ENCODE measurements at regions not wholly inside any gene's neighbourhood (a gene's known extent, or its start where the extent isn't known, plus 50 kb on each side); places are given as distances from the start of the nearest gene placed in this dataset.

DNA sequence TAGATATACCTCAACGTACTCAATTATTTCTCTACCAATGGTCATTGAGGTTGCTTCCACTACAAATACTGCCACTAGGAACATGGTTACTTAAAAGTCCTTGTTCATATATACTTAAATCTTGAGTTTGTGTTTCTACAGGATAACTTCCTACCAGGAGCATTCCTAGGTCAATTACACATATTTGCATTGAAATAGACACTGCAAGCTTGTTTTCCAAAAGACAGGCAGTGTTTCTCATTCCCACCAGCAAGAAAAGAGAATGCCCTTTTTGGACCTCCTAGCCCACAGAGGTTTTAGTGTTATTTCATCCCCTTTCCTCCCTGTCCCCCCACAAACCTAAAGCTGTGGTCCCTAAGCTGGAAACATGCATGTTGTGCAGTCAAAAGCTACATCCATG lies 177.3 kb downstream of the ID4 start:
- Histone ChIP-seq H3K14ac (replicated peaks; ENCODE audit: low read depth, low read length) (no peak overlapping the region), H3K27me3 (ENCODE audit: control insufficient read depth, insufficient read depth, low read length) (no peaks in the 10 kb centered on the region), H3K4me2 (ENCODE audit: low read depth, low read length) (no peak overlapping the region), H2AK5ac (ENCODE audit: low read depth, low read length) (no peak overlapping the region), H3K4me3 (ENCODE audit: insufficient read depth, low read depth, low read length) (no peak overlapping the region), H3K4me1 (ENCODE audit: control insufficient read depth, insufficient read depth, low read length) (no peaks in the 10 kb centered on the region), H2BK5ac (ENCODE audit: low read depth, low read length, poor library complexity, severe bottlenecking) (no peak overlapping the region), H3K56ac (ENCODE audit: extremely low read depth, insufficient read depth, low read length) (no peak overlapping the region), H3K36me3 (ENCODE audit: control insufficient read depth, insufficient read depth, low read length) (no peaks in the 10 kb centered on the region), H2BK20ac (ENCODE audit: low read depth, low read length) (no peak overlapping the region), H4K20me1 (ENCODE audit: insufficient read depth, low read length) (no peaks in the 10 kb centered on the region), H3K9me3 (ENCODE audit: control insufficient read depth, insufficient read depth, low read length) (no peaks in the 10 kb centered on the region), H3K27ac (ENCODE audit: insufficient read depth, low read length) (no peak overlapping the region), H2AK9ac (replicated peaks; ENCODE audit: low read depth, low read length, poor library complexity) (no peak overlapping the region), H3K4ac (ENCODE audit: low read depth, low read length) (no peak overlapping the region), H2BK120ac (ENCODE audit: low read depth, low read length) (no peak overlapping the region), H3K23ac (ENCODE audit: low read depth, low read length) (no peak overlapping the region), H2BK15ac (ENCODE audit: low read depth, low read length) (no peak overlapping the region), H3K18ac (ENCODE audit: low read depth, low read length) (no peak overlapping the region), H3K9me1 (ENCODE audit: insufficient read depth, low read length) (no peaks in the 10 kb centered on the region), H4K8ac (ENCODE audit: low read depth in 2 of 2, low read length in 2 of 2) (no peak overlapping the region), H3K9ac (ENCODE audit: low read depth, low read length) (no peak overlapping the region), H3K79me1 (ENCODE audit: low read depth in 1 of 2, low read length in 2 of 2) (no peaks in the 10 kb centered on the region), H4K5ac (ENCODE audit: low read depth, low read length) (no peak overlapping the region), H2AFZ (replicated peaks; ENCODE audit: low read length, poor library complexity) (no peak overlapping the region), H4K91ac (ENCODE audit: insufficient read depth, low read depth, low read length) (no peak overlapping the region)
- no TSS peak for BruUV-seq (replicated peaks)
- DNase-seq, result no peak
- no peak for ATAC-seq (ENCODE audit: low read depth)
- CTCF ChIA-PET, result no interaction called here
- no peak for TF ChIP-seq RFX5 (IDR thresholded peaks at IDR 0.05; ENCODE audit: low read depth, low read length)
- TF ChIP-seq NFE2L2 (IDR thresholded peaks at IDR 0.05; ENCODE audit: low read depth, low read length), result no peak
- no peak for TF ChIP-seq SMC3 (IDR thresholded peaks at IDR 0.05; ENCODE audit: low read depth, low read length)
- TF ChIP-seq RCOR1 (IDR thresholded peaks at IDR 0.05; ENCODE audit: insufficient replicate concordance, low read length), result no peak
- TF ChIP-seq, protein P1, sequence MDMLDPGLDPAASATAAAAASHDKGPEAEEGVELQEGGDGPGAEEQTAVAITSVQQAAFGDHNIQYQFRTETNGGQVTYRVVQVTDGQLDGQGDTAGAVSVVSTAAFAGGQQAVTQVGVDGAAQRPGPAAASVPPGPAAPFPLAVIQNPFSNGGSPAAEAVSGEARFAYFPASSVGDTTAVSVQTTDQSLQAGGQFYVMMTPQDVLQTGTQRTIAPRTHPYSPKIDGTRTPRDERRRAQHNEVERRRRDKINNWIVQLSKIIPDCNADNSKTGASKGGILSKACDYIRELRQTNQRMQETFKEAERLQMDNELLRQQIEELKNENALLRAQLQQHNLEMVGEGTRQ (IDR thresholded peaks at IDR 0.05; ENCODE audit: low read depth, low read length), result no peak
- TF ChIP-seq FOS (IDR thresholded peaks at IDR 0.05; ENCODE audit: low read depth, low read length), result no peak
- in situ Hi-C loops (cut with MboI; ENCODE audit: low sequenced_read_pairs) (no loop called here), dilution Hi-C loops (cut with HindIII; ENCODE audit: low sequenced_read_pairs, unreplicated experiment) (no loop called here), intact Hi-C loops (cut with micrococcal nuclease) (no loop called here)
- WGBS, 2 experiments (ENCODE audit: extremely low coverage in 2 of 2, insufficient read length in 1 of 2), result no CpG with 5 or more reads among the region's 1 CpG
- POLR2A ChIA-PET (ENCODE audit: unreplicated experiment), result no interaction called here
